Neuronal stem cell (in vitro differentiated cells): ENCODE measurements at regions not wholly inside any gene's neighbourhood (a gene's known extent, or its start where the extent isn't known, plus 50 kb on each side); places are given as distances from the start of the nearest gene placed in this dataset.
A peak's percentile ranks its signal among the peaks of the same experiment; 100 is the strongest.

ENCODE experiments used
- DNase-seq: peaks from one replicate; pipeline ENCODE4 v3.0.0-alpha.2; 2013; ENCODE audit warnings: low spot score
- H2AFZ ChIP-seq: one replicate; pipeline ENCODE4 v1.6.1; 2013; ENCODE audit warnings: mild to moderate bottlenecking, low read length, inconsistent platforms
- H2AK5ac ChIP-seq: 2 replicates; pipeline ENCODE4 v1.6.1; 2013; ENCODE audit warnings: low read depth, mild to moderate bottlenecking, inconsistent platforms, low read length, moderate library complexity, mixed read lengths
- H2BK120ac ChIP-seq: 2 replicates; pipeline ENCODE4 v1.6.1; 2013; ENCODE audit warnings: low read depth, mild to moderate bottlenecking, inconsistent platforms, low read length, moderate library complexity, mixed read lengths
- H2BK12ac ChIP-seq: one replicate; pipeline ENCODE4 v1.6.1; 2013; ENCODE audit warnings: low read length, inconsistent platforms
- H2BK15ac ChIP-seq: 2 replicates; pipeline ENCODE4 v1.6.1; 2013; ENCODE audit warnings: mild to moderate bottlenecking, low read length, inconsistent platforms, mixed read lengths
- H2BK5ac ChIP-seq: one replicate; pipeline ENCODE4 v1.6.1; 2013; ENCODE audit warnings: inconsistent platforms, mild to moderate bottlenecking, low read length, moderate library complexity
- H3K14ac ChIP-seq: one replicate; pipeline ENCODE4 v1.6.1; 2013; ENCODE audit warnings: low read length, inconsistent platforms
- H3K18ac ChIP-seq: 2 replicates; pipeline ENCODE4 v1.6.1; 2013; ENCODE audit warnings: low read length, inconsistent platforms
- H3K23ac ChIP-seq: 2 replicates; pipeline ENCODE4 v1.6.1; 2013; ENCODE audit warnings: low read depth, mild to moderate bottlenecking, mixed read lengths, low read length, inconsistent platforms; ENCODE audit not compliant: poor library complexity
- H3K27ac ChIP-seq: replicated peaks from 3 replicates; pipeline ENCODE4 v1.5.1; 2013; ENCODE audit warnings: low read length, inconsistent platforms
- H3K27me3 ChIP-seq, 3 experiments: 2 replicates each; pipeline ENCODE4 v1.6.1; 2013; ENCODE audit warnings: low read length in 3 of 3, mild to moderate bottlenecking in 2 of 3, inconsistent platforms in 1 of 3, low read depth in 1 of 3, mixed read lengths in 1 of 3, moderate library complexity in 1 of 3; ENCODE audit not compliant: control insufficient read depth in 3 of 3, insufficient read depth in 3 of 3
- H3K36me3 ChIP-seq, 2 donors: replicated peaks in 1 of 2; 2 replicates each; pipeline ENCODE4 v1.6.1; 2013; ENCODE audit warnings: low read length in 2 of 2; ENCODE audit not compliant: control insufficient read depth in 2 of 2, insufficient read depth in 2 of 2
- H3K4ac ChIP-seq: 2 replicates; pipeline ENCODE4 v1.6.1; 2013; ENCODE audit warnings: inconsistent platforms, mild to moderate bottlenecking, low read length, moderate library complexity
- H3K4me1 ChIP-seq, 2 donors: 1 replicate in 1 of 2; 2 replicates in 1 of 2; pipeline ENCODE4 v1.6.1; 2013; ENCODE audit warnings: low read length in 2 of 2, low read depth in 1 of 2; ENCODE audit not compliant: control insufficient read depth in 2 of 2, insufficient read depth in 1 of 2
- H3K4me2 ChIP-seq: one replicate; pipeline ENCODE4 v1.6.1; 2013; ENCODE audit warnings: mild to moderate bottlenecking, low read length, inconsistent platforms; ENCODE audit not compliant: insufficient read depth, poor library complexity, severe bottlenecking
- H3K4me3 ChIP-seq, 2 donors: 2 replicates each; pipeline ENCODE4 v1.5.1; 2013; ENCODE audit warnings: low read length in 2 of 2, mild to moderate bottlenecking in 2 of 2, inconsistent platforms in 1 of 2, moderate library complexity in 1 of 2
- H3K79me1 ChIP-seq: one replicate; pipeline ENCODE4 v1.6.1; 2013; ENCODE audit warnings: low read depth, mild to moderate bottlenecking, inconsistent platforms, low read length, moderate library complexity
- H3K9ac ChIP-seq: one replicate; pipeline ENCODE4 v1.6.1; 2013; ENCODE audit warnings: mild to moderate bottlenecking, low read depth, low read length, inconsistent platforms; ENCODE audit not compliant: poor library complexity
- H3K9me3 ChIP-seq, 2 donors: replicated peaks in 1 of 2; 2 replicates each; pipeline versions ENCODE3 to v1.6.1; 2013; ENCODE audit warnings: low read length in 2 of 2, mild to moderate bottlenecking in 2 of 2, inconsistent platforms in 1 of 2, low read depth in 1 of 2, mixed read lengths in 1 of 2, moderate library complexity in 1 of 2; ENCODE audit not compliant: control insufficient read depth in 2 of 2, insufficient read depth in 1 of 2
- H4K8ac ChIP-seq: one replicate; pipeline ENCODE4 v1.6.1; 2013; ENCODE audit warnings: low read depth, mild to moderate bottlenecking, inconsistent platforms, low read length, moderate library complexity
- H4K91ac ChIP-seq: one replicate; pipeline ENCODE4 v1.6.1; 2013; ENCODE audit warnings: low read length, low read depth, mild to moderate bottlenecking, inconsistent platforms; ENCODE audit not compliant: poor library complexity
- WGBS, 2 donors: extraction: QIAGEN DNeasy Blood & Tissue Kit; methylation state at CpG; one replicate each; pipeline ENCODE4 v1.1.7; 2013; ENCODE audit warnings: missing lambda C conversion rate in 2 of 2, mixed read lengths in 1 of 2; ENCODE audit not compliant: insufficient read length in 2 of 2, insufficient replicate concordance in 1 of 2; ENCODE audit errors: extremely low coverage in 2 of 2; 5-methylcytosine and 5-hydroxymethylcytosine counted together

GRCh38 chr2:189305291-189305943 is 125.9 kb upstream of the COL5A2 start:
- Histone ChIP-seq H3K4me2 (no peak overlapping the region), H3K27ac (no peak overlapping the region), H2BK120ac (no peak overlapping the region), H3K23ac (no peak overlapping the region), H2BK15ac (no peak overlapping the region), H2AFZ (no peak overlapping the region), H2AK5ac (no peak overlapping the region), H3K4ac (no peak overlapping the region), H3K79me1 (no peaks in the 10 kb centered on the region), H3K36me3 (no peaks in the 10 kb centered on the region), H3K14ac (no peak overlapping the region), H4K91ac (no peak overlapping the region), H3K4me3 (no peak overlapping the region), H3K27me3 (no peaks in the 10 kb centered on the region), H4K8ac (no peak overlapping the region), H2BK5ac (no peak overlapping the region), H2BK12ac (no peak overlapping the region), H3K18ac (no peak overlapping the region), H3K9ac (no peak overlapping the region), H3K4me1 (peaks cover 0 to 2% of the 10 kb centered on the region in 2 donors), H3K9me3 (no peaks in the 10 kb centered on the region)
- DNase-seq: no peak
- WGBS, 2 donors: no CpG with 5 or more reads among the region's 3 CpGs

GRCh38 chr2:189306525-189306924 is 127.0 kb upstream of the COL5A2 start:
- no peak overlapping the region for H4K91ac ChIP-seq
- H3K4me3 ChIP-seq: no peak overlapping the region
- H2BK120ac ChIP-seq: no peak overlapping the region
- no peak overlapping the region for H2BK5ac ChIP-seq
- no peak overlapping the region for H3K18ac ChIP-seq
- no peak overlapping the region for H3K9ac ChIP-seq
- H3K4ac ChIP-seq: no peak overlapping the region
- no peak overlapping the region for H3K14ac ChIP-seq
- no peak overlapping the region for H3K27ac ChIP-seq
- peaks cover 0 to 2% of the 10 kb centered on the region in 2 donors for H3K9me3 ChIP-seq
- H3K4me2 ChIP-seq: no peak overlapping the region
- no peak overlapping the region for H2AFZ ChIP-seq
- no peak overlapping the region for H2AK5ac ChIP-seq
- H3K27me3 ChIP-seq: no peaks in the 10 kb centered on the region
- H3K4me1 ChIP-seq: peaks cover 0 to 2% of the 10 kb centered on the region in 2 donors
- WGBS, 2 donors: no CpG with 5 or more reads among the region's 2 CpGs
- no peak overlapping the region for H4K8ac ChIP-seq
- H2BK12ac ChIP-seq: no peak overlapping the region
- no peak overlapping the region for H3K23ac ChIP-seq
- no peak for DNase-seq
- no peaks in the 10 kb centered on the region for H3K36me3 ChIP-seq
- H2BK15ac ChIP-seq: no peak overlapping the region
- H3K79me1 ChIP-seq: no peaks in the 10 kb centered on the region

- Histone ChIP-seq H3K79me1 (no peaks in the 10 kb centered on the region), H2BK12ac (no peak overlapping the region), H3K9me3 (peaks cover 0 to 3% of the 10 kb centered on the region in 2 donors), H2BK120ac (no peak overlapping the region), H3K27me3 (no peaks in the 10 kb centered on the region), H4K8ac (no peak overlapping the region), H3K23ac (no peak overlapping the region), H3K18ac (no peak overlapping the region), H3K9ac (no peak overlapping the region), H3K36me3 (no peaks in the 10 kb centered on the region), H2BK15ac (no peak overlapping the region), H2BK5ac (no peak overlapping the region), H3K4me3 (no peak overlapping the region), H3K4me2 (no peak overlapping the region), H3K27ac (no peak overlapping the region), H3K14ac (no peak overlapping the region), H3K4ac (no peak overlapping the region), H3K4me1 (peaks cover 0 to 2% of the 10 kb centered on the region in 2 donors), H4K91ac (no peak overlapping the region), H2AFZ (no peak overlapping the region), H2AK5ac (no peak overlapping the region)
- no CpG with 5 or more reads among the region's 3 CpGs for WGBS, 2 donors
- no peak for DNase-seq
These were observed 128.7 kb upstream of the COL5A2 start for GRCh38 chr2:189308056-189308790.

DNA sequence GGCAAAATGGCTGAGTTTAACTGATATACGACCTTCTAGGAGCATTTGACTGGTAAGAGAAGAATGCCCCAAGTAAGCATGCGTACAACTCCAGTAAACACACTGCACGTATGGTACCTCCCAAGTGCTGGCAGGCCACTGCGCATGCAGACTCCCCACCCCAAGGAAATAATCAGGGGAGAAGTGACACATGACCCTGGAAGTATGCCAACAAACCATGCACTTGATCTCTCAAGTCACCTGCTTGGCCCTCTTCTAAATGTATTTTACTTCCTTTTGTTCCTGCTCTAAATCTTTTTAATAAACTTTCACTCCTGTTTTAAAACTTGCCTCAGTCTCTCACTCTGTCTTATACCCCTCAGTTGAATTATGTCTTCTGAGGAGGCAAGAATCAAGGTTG is 129.8 kb upstream of the COL5A2 start:
- H3K23ac ChIP-seq: no peak overlapping the region

More for the DNA sequence above, 129.8 kb upstream of the COL5A2 start:
- no peak overlapping the region for H3K9ac ChIP-seq
- no peaks in the 10 kb centered on the region for H3K79me1 ChIP-seq
- no peaks in the 10 kb centered on the region for H3K36me3 ChIP-seq
- H3K4ac ChIP-seq: no peak overlapping the region
- H2BK120ac ChIP-seq: no peak overlapping the region
- no peaks in the 10 kb centered on the region for H3K27me3 ChIP-seq
- H3K4me3 ChIP-seq: no peak overlapping the region
- H3K4me1 ChIP-seq: peaks cover 0 to under 1% of the 10 kb centered on the region in 2 donors
- no peak overlapping the region for H3K18ac ChIP-seq
- DNase-seq: no peak
- H2BK12ac ChIP-seq: no peak overlapping the region
- H2AK5ac ChIP-seq: no peak overlapping the region
- H4K91ac ChIP-seq: peak overlapping the region; percentile 38
- H4K8ac ChIP-seq: no peak overlapping the region
- H2BK15ac ChIP-seq: no peak overlapping the region
- peaks cover 0 to 3% of the 10 kb centered on the region in 2 donors for H3K9me3 ChIP-seq
- H3K27ac ChIP-seq: no peak overlapping the region
- WGBS, 2 donors: no CpG with 5 or more reads among the region's 4 CpGs
- no peak overlapping the region for H3K14ac ChIP-seq
- no peak overlapping the region for H2AFZ ChIP-seq
- H2BK5ac ChIP-seq: no peak overlapping the region
- H3K4me2 ChIP-seq: no peak overlapping the region
